ENCODE measurements at regions not wholly inside any gene's neighbourhood (a gene's known extent, or its start where the extent isn't known, plus 50 kb on each side); places are given as distances from the start of the nearest gene placed in this dataset.

- TF ChIP-seq CTCF (IDR thresholded peaks at IDR 0.05) (no peak), POLR2A (IDR thresholded peaks at IDR 0.05) (no peak), EP300 (IDR thresholded peaks at IDR 0.05) (no peak)
Measured at GRCh38 chr16:25494292-25494691, 197.5 kb upstream of the HS3ST4 start.
